GM13976 (cell line): ENCODE measurements at regions not wholly inside any gene's neighbourhood (a gene's known extent, or its start where the extent isn't known, plus 50 kb on each side); places are given as distances from the start of the nearest gene placed in this dataset.

ENCODE experiments used
- DNase-seq: peaks from one replicate; pipeline ENCODE4 v3.0.0; 2012; ENCODE audit warnings: low spot score
- CTCF ChIP-seq: IDR thresholded peaks from 2 replicates; pipeline ENCODE4 v1.5.1; 2012; ENCODE audit warnings: borderline replicate concordance, mild to moderate bottlenecking; ENCODE audit not compliant: insufficient read depth; ENCODE audit errors: extremely low read depth, missing control alignments, control extremely low read depth
- in situ Hi-C: fragments of 300-500 bp; cut with MboI; formaldehyde crosslinking; loops from one replicate; pipeline ENCODE4 v1.12.0; 2022; ENCODE audit warnings: low sequenced_read_pairs, mixed read lengths, inconsistent platforms; ENCODE audit not compliant: unreplicated experiment

- DNase-seq = no peak
- TF ChIP-seq CTCF = no peak
- in situ Hi-C loops = no loop called here
Measured at GRCh38 chr6:30009113-30009512, 52.0 kb upstream of the POLR1H start.
